Smooth muscle cell (in vitro differentiated cells): ENCODE measurements at regions not wholly inside any gene's neighbourhood (a gene's known extent, or its start where the extent isn't known, plus 50 kb on each side); places are given as distances from the start of the nearest gene placed in this dataset.

Experiments
- DNase-seq: peaks from one replicate; lab custom pipeline; 2025; ENCODE audit not compliant: unreplicated experiment; lab: John Stamatoyannopoulos, UW
- H2AFZ ChIP-seq: fragments of 200-600 bp; sonication (generic); 2 replicates; pipeline ENCODE4 v1.6.0; 2016; ENCODE audit warnings: antibody characterized with exemption, low read depth, mild to moderate bottlenecking
- H3F3A ChIP-seq: fragments of 200-600 bp; sonication (generic); 2 replicates; pipeline ENCODE4 v1.6.0; 2017; ENCODE audit warnings: antibody characterized with exemption, low read depth
- H3K27ac ChIP-seq: fragments of 200-600 bp; sonication (generic); 2 replicates; pipeline ENCODE4 v1.5.1; 2016; ENCODE audit warnings: low read depth, mild to moderate bottlenecking
- H3K27me3 ChIP-seq: fragments of 200-600 bp; sonication (generic); 2 replicates; pipeline ENCODE4 v1.6.1; 2016; ENCODE audit warnings: low read depth, mild to moderate bottlenecking
- H3K36me3 ChIP-seq: fragments of 200-600 bp; sonication (generic); 2 replicates; pipeline ENCODE4 v1.5.1; 2016; ENCODE audit warnings: low read depth
- H3K4me1 ChIP-seq: fragments of 200-600 bp; sonication (generic); 2 replicates; pipeline ENCODE4 v1.5.1; 2016; ENCODE audit warnings: low read depth
- H3K4me2 ChIP-seq: fragments of 200-600 bp; sonication (generic); 2 replicates; pipeline ENCODE4 v1.6.0; 2016; ENCODE audit warnings: mild to moderate bottlenecking
- H3K4me3 ChIP-seq: fragments of 200-600 bp; sonication (generic); 2 replicates; pipeline ENCODE4 v1.5.1; 2016; ENCODE audit warnings: mild to moderate bottlenecking
- H3K79me2 ChIP-seq: fragments of 200-600 bp; sonication (generic); 2 replicates; pipeline ENCODE4 v1.6.0; 2016; ENCODE audit warnings: low read depth, mild to moderate bottlenecking
- H3K9ac ChIP-seq: fragments of 200-600 bp; sonication (generic); 2 replicates; pipeline ENCODE4 v1.6.0; 2016; ENCODE audit warnings: low read depth
- H3K9me3 ChIP-seq: fragments of 200-600 bp; sonication (generic); replicated peaks from 2 replicates; pipeline ENCODE4 v1.5.1; 2016; ENCODE audit warnings: low read depth
- H4K20me1 ChIP-seq: fragments of 200-600 bp; sonication (generic); 2 replicates; pipeline ENCODE4 v1.6.0; 2016; ENCODE audit warnings: low read depth
- CTCF ChIP-seq: fragments of 200-600 bp; sonication (generic); IDR thresholded peaks from 2 replicates; pipeline ENCODE4 v1.5.1; 2017; ENCODE audit warnings: borderline replicate concordance, mild to moderate bottlenecking, antibody characterized with exemption; ENCODE audit not compliant: insufficient read depth, poor library complexity, severe bottlenecking
- whole genome bisulfite sequencing: methylation state at CpG from one replicate; pipeline ENCODE4 v1.1.7; 2016; ENCODE audit warnings: low lambda C conversion rate; 5-methylcytosine and 5-hydroxymethylcytosine counted together

GRCh38 chr17:63142836-63143235, 176.8 kb downstream of the TANC2 start:
- no peak overlapping the region for H3K4me3 ChIP-seq
- TF ChIP-seq CTCF, result no peak
- peaks cover 37% of the 10 kb centered on the region for H3K79me2 ChIP-seq
- H3F3A ChIP-seq, result no peaks in the 10 kb centered on the region
- H4K20me1 ChIP-seq, result peaks cover 63% of the 10 kb centered on the region
- no peak overlapping the region for H3K27ac ChIP-seq
- no peak overlapping the region for H3K9ac ChIP-seq
- no peak overlapping the region for H3K4me2 ChIP-seq
- peaks cover 3% of the 10 kb centered on the region for H3K4me1 ChIP-seq
- no peaks in the 10 kb centered on the region for H3K9me3 ChIP-seq
- 100% methylated on average over 1 of the region's 1 CpG for WGBS
- no peak for DNase-seq
- no peaks in the 10 kb centered on the region for H3K27me3 ChIP-seq
- H3K36me3 ChIP-seq, result no peaks in the 10 kb centered on the region
- H2AFZ ChIP-seq, result no peak overlapping the region

GRCh38 chr17:63150490-63150889, 184.5 kb downstream of the TANC2 start:
- Histone ChIP-seq H3K27ac (peak overlapping the region; percentile 42), H3K36me3 (no peaks in the 10 kb centered on the region), H3K4me1 (peaks cover 35% of the 10 kb centered on the region), H4K20me1 (peaks cover 66% of the 10 kb centered on the region), H3F3A (no peaks in the 10 kb centered on the region), H3K27me3 (no peaks in the 10 kb centered on the region), H3K9me3 (no peaks in the 10 kb centered on the region), H3K9ac (no peak overlapping the region), H3K4me2 (peak overlapping the region; percentile 9), H3K4me3 (no peak overlapping the region), H3K79me2 (peaks cover 29% of the 10 kb centered on the region), H2AFZ (no peak overlapping the region)
- TF ChIP-seq CTCF, result no peak
- DNase-seq, result no peak
- WGBS, result 52% methylated on average over 1 of the region's 1 CpG

GRCh38 chr17:63150994-63151464, 185.0 kb downstream of the TANC2 start:
- peak overlapping the region; percentile 42 for H3K27ac ChIP-seq
- TF ChIP-seq CTCF, result no peak
- H3K79me2 ChIP-seq, result peaks cover 29% of the 10 kb centered on the region
- H3K9me3 ChIP-seq, result no peaks in the 10 kb centered on the region
- H3K9ac ChIP-seq, result no peak overlapping the region
- no peaks in the 10 kb centered on the region for H3K36me3 ChIP-seq
- peaks cover 68% of the 10 kb centered on the region for H4K20me1 ChIP-seq
- H3K4me2 ChIP-seq, result peak overlapping the region; percentile 15
- no peak for DNase-seq
- no peaks in the 10 kb centered on the region for H3F3A ChIP-seq
- 46% methylated on average over 4 of the region's 4 CpGs for WGBS
- H3K4me1 ChIP-seq, result peaks cover 35% of the 10 kb centered on the region
- H3K27me3 ChIP-seq, result no peaks in the 10 kb centered on the region
- H2AFZ ChIP-seq, result no peak overlapping the region
- H3K4me3 ChIP-seq, result peak overlapping the region; percentile 26

- peak overlapping the region; percentile 42 for H3K27ac ChIP-seq
- H3K9ac ChIP-seq, result no peak overlapping the region
- no peak for DNase-seq
- WGBS, result 60% methylated on average over 4 of the region's 4 CpGs
- H2AFZ ChIP-seq, result no peak overlapping the region
- H3F3A ChIP-seq, result no peaks in the 10 kb centered on the region
- peaks cover 35% of the 10 kb centered on the region for H3K4me1 ChIP-seq
- H3K9me3 ChIP-seq, result no peaks in the 10 kb centered on the region
- peaks cover 26% of the 10 kb centered on the region for H3K79me2 ChIP-seq
- H3K36me3 ChIP-seq, result no peaks in the 10 kb centered on the region
- peaks cover 74% of the 10 kb centered on the region for H4K20me1 ChIP-seq
- TF ChIP-seq CTCF, result no peak
- H3K27me3 ChIP-seq, result no peaks in the 10 kb centered on the region
- peak overlapping the region; percentile 26 for H3K4me3 ChIP-seq
- peak overlapping the region; percentile 15 for H3K4me2 ChIP-seq
These were observed 186.0 kb downstream of the TANC2 start for GRCh38 chr17:63151941-63152523.
